Cardiac muscle cell (in vitro differentiated cells and primary cell): ENCODE measurements at regions not wholly inside any gene's neighbourhood (a gene's known extent, or its start where the extent isn't known, plus 50 kb on each side); places are given as distances from the start of the nearest gene placed in this dataset.
A peak's percentile ranks its signal among the peaks of the same experiment; 100 is the strongest.

ENCODE experiments used
- DNase-seq, 2 donors: peaks; one replicate each; pipeline versions ENCODE4 v3.0.0 to v3.0.0-alpha.2; 2010 to 2017; ENCODE audit warnings: low read depth in 1 of 2, low spot score in 1 of 2
- H3K27ac ChIP-seq: fragments of 200-600 bp; sonication (generic); 2 replicates; pipeline ENCODE4 v1.5.1; 2016
- H3K27me3 ChIP-seq: fragments of 200-600 bp; sonication (generic); 2 replicates; pipeline ENCODE4 v1.6.0; 2016; ENCODE audit warnings: control low read depth
- H3K36me3 ChIP-seq: fragments of 200-600 bp; sonication (generic); 2 replicates; pipeline ENCODE4 v1.5.1; 2016; ENCODE audit warnings: control low read depth
- H3K4me1 ChIP-seq: fragments of 200-600 bp; sonication (generic); 2 replicates; pipeline ENCODE4 v1.8.1; 2017; ENCODE audit warnings: low read depth, mild to moderate bottlenecking, mixed run types
- H3K4me3 ChIP-seq: fragments of 200-600 bp; sonication (generic); 2 replicates; pipeline ENCODE4 v1.5.1; 2016; ENCODE audit warnings: mild to moderate bottlenecking
- H3K9me3 ChIP-seq: fragments of 200-600 bp; sonication (generic); 2 replicates; pipeline ENCODE4 v1.5.1; 2017; ENCODE audit warnings: low read depth, mild to moderate bottlenecking, control low read depth
- TF ChIP-seq, protein P1 (sequence below): IDR thresholded peaks from 2 replicates; pipeline ENCODE4 v1.5.1; 2012; ENCODE audit warnings: low read depth, mild to moderate bottlenecking, low read length

DNA sequence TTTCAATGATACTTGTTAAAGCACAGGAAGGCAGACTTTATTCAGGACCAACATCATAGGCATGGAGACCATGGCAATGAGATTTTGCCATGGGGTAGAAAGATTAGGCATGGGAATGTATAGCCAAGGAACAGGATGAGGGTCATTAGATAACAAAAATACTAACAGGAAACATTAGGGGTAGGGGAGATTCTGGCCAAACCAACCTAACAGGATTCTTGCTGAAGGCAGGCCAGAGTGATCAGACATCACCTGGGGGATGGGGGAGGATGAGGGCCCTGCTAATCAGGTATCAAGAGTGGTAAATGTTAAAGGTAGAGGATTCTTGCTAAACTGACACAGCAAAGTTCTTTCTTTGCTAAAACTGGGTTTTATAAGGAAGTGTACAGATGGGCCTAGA is 481.8 kb downstream of the ETS1 start:
- Histone ChIP-seq H3K27me3 (no peaks in the 10 kb centered on the region), H3K4me1 (no peaks in the 10 kb centered on the region), H3K9me3 (no peaks in the 10 kb centered on the region), H3K27ac (no peak overlapping the region), H3K4me3 (no peak overlapping the region), H3K36me3 (no peaks in the 10 kb centered on the region)
- no peak for DNase-seq
- TF ChIP-seq, protein P1, sequence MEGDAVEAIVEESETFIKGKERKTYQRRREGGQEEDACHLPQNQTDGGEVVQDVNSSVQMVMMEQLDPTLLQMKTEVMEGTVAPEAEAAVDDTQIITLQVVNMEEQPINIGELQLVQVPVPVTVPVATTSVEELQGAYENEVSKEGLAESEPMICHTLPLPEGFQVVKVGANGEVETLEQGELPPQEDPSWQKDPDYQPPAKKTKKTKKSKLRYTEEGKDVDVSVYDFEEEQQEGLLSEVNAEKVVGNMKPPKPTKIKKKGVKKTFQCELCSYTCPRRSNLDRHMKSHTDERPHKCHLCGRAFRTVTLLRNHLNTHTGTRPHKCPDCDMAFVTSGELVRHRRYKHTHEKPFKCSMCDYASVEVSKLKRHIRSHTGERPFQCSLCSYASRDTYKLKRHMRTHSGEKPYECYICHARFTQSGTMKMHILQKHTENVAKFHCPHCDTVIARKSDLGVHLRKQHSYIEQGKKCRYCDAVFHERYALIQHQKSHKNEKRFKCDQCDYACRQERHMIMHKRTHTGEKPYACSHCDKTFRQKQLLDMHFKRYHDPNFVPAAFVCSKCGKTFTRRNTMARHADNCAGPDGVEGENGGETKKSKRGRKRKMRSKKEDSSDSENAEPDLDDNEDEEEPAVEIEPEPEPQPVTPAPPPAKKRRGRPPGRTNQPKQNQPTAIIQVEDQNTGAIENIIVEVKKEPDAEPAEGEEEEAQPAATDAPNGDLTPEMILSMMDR, result no peak

DNA sequence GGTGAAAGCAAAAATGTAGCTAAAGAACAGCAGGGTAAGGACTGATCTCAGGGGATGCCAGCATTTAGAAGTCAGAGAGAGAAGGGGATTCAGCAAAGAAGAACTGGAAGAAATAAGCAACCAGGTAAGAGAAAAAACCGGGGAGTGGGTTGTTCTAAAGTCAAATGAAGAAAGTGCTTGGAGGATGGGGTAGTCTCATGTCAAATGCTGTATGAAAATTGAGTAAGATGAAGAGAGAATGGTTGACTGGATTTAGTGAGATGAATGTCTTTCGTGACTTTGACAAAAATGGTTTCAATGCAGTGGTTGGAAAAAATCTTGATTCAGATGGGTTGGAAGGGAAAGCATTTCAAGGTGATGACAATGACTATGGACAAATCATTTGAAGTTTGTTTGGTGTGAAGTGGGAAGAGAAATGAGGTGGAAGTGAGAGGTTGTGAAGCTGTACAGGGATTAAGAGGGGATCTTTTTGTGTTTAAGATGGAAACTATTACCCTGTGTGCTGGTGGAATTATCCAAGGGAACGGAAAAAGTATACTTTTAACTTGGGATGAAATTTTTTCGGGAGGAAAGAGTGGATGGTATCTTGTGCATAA is 484.0 kb downstream of the ETS1 start:
- Histone ChIP-seq H3K27ac (no peak overlapping the region), H3K4me1 (no peaks in the 10 kb centered on the region), H3K36me3 (no peaks in the 10 kb centered on the region), H3K9me3 (no peaks in the 10 kb centered on the region), H3K27me3 (no peaks in the 10 kb centered on the region), H3K4me3 (no peak overlapping the region)
- TF ChIP-seq, protein P1, result no peak
- no peak for DNase-seq

- no peaks in the 10 kb centered on the region for H3K4me1 ChIP-seq
- H3K27ac ChIP-seq, result no peak overlapping the region
- H3K36me3 ChIP-seq, result no peaks in the 10 kb centered on the region
- no peaks in the 10 kb centered on the region for H3K27me3 ChIP-seq
- H3K4me3 ChIP-seq, result no peak overlapping the region
- no peaks in the 10 kb centered on the region for H3K9me3 ChIP-seq
- TF ChIP-seq, protein P1, result no peak
- DNase-seq, result no peak
These were observed 488.6 kb downstream of the ETS1 start for GRCh38 chr11:128098781-128099180.

GRCh38 chr11:128095466-128095981 is 491.8 kb downstream of the ETS1 start:
- TF ChIP-seq, protein P1, result no peak
- H3K4me1 ChIP-seq, result no peaks in the 10 kb centered on the region
- H3K27me3 ChIP-seq, result no peaks in the 10 kb centered on the region
- peak in 1 of 2 donors; percentile 84 for DNase-seq
- no peaks in the 10 kb centered on the region for H3K36me3 ChIP-seq
- H3K27ac ChIP-seq, result no peak overlapping the region
- no peak overlapping the region for H3K4me3 ChIP-seq
- no peaks in the 10 kb centered on the region for H3K9me3 ChIP-seq

- Histone ChIP-seq H3K27me3 (no peaks in the 10 kb centered on the region), H3K9me3 (no peaks in the 10 kb centered on the region), H3K27ac (no peak overlapping the region), H3K4me1 (no peaks in the 10 kb centered on the region), H3K4me3 (no peak overlapping the region), H3K36me3 (no peaks in the 10 kb centered on the region)
- no peak for DNase-seq
- TF ChIP-seq, protein P1, result no peak
These were observed 493.7 kb downstream of the ETS1 start for GRCh38 chr11:128093689-128094088.
